WTC11 (cell line): ENCODE measurements at regions not wholly inside any gene's neighbourhood (a gene's known extent, or its start where the extent isn't known, plus 50 kb on each side); places are given as distances from the start of the nearest gene placed in this dataset.

Experiments
- ATAC-seq: fragments of 200-7000 bp; cut with Tn5 transposase; 2 replicates; pipeline ENCODE4 v1.10.0; 2021; ENCODE audit warnings: mild to moderate bottlenecking, moderate library complexity
- CTCF ChIA-PET: fragments of 300-600 bp; sonication (Branson Sonifier 250); formaldehyde crosslinking; loops from one replicate; lab custom pipeline; 2021; ENCODE audit warnings: antibody characterized with exemption; lab: Charles Lee
- POLR2A ChIA-PET: fragments of 350-600 bp; sonication (Branson Sonifier 250); formaldehyde crosslinking; loops from one replicate; lab custom pipeline; 2021; ENCODE audit warnings: antibody characterized with exemption; lab: Charles Lee
- DNase-seq: peaks from one replicate; pipeline ENCODE4 v3.0.0; 2021; ENCODE audit warnings: low spot score
- H3K27ac Mint-ChIP-seq: 2 replicates; pipeline ENCODE4 v1.8.0; 2021; ENCODE audit warnings: mixed read lengths
- H3K27me3 Mint-ChIP-seq: 2 replicates; pipeline ENCODE4 v1.8.0; 2021; ENCODE audit warnings: low read depth, mild to moderate bottlenecking, moderate library complexity, mixed read lengths
- H3K36me3 Mint-ChIP-seq: 2 replicates; pipeline ENCODE4 v1.8.0; 2021; ENCODE audit warnings: mixed read lengths
- H3K4me1 Mint-ChIP-seq: 2 replicates; pipeline ENCODE4 v1.8.0; 2022; ENCODE audit warnings: mixed read lengths
- H3K4me3 Mint-ChIP-seq: 2 replicates; pipeline ENCODE4 v1.8.0; 2021; ENCODE audit warnings: mild to moderate bottlenecking, moderate library complexity, mixed read lengths
- H3K9me3 Mint-ChIP-seq: 2 replicates; pipeline ENCODE4 v1.8.0; 2021; ENCODE audit warnings: mixed read lengths
- CREB1 ChIP-seq: sonication (generic); formaldehyde crosslinking; IDR thresholded peaks from 2 replicates; pipeline ENCODE4 v1.8.0; 2023; ENCODE audit warnings: mild to moderate bottlenecking, missing genetic modification reagents
- EMX1 ChIP-seq: fragments of 250-450 bp; sonication (Bioruptor Pico); IDR thresholded peaks from 2 replicates; pipeline ENCODE4 v1.8.0; 2021; ENCODE audit warnings: mild to moderate bottlenecking
- FOXJ3 ChIP-seq: sonication (generic); formaldehyde crosslinking; IDR thresholded peaks from 2 replicates; pipeline ENCODE4 v1.9.0; 2021; ENCODE audit warnings: missing genetic modification reagents, mild to moderate bottlenecking, borderline replicate concordance
- JAZF1 ChIP-seq: fragments of 250-450 bp; sonication (Bioruptor Pico); IDR thresholded peaks from 2 replicates; pipeline ENCODE4 v1.9.0; 2021; ENCODE audit warnings: moderate library complexity, mild to moderate bottlenecking, inconsistent platforms
- MYBL2 ChIP-seq: sonication (generic); formaldehyde crosslinking; IDR thresholded peaks from 2 replicates; pipeline ENCODE4 v1.8.1; 2023; ENCODE audit warnings: mild to moderate bottlenecking, moderate library complexity, missing genetic modification reagents
- NFYB ChIP-seq: sonication (generic); formaldehyde crosslinking; conservative IDR thresholded peaks from 2 replicates; pipeline ENCODE4 v1.8.0; 2022; ENCODE audit warnings: low read depth, missing genetic modification reagents
- TP53 ChIP-seq: sonication (generic); formaldehyde crosslinking; IDR thresholded peaks from 2 replicates; pipeline ENCODE4 v1.8.1; 2023; ENCODE audit warnings: mild to moderate bottlenecking, missing genetic modification reagents
- ZNF121 ChIP-seq: sonication (generic); formaldehyde crosslinking; IDR thresholded peaks from 2 replicates; pipeline ENCODE4 v1.8.0; 2023; ENCODE audit warnings: missing genetic modification reagents
- ZNF219 ChIP-seq: sonication (generic); formaldehyde crosslinking; IDR thresholded peaks from 2 replicates; pipeline ENCODE4 v1.8.0; 2023; ENCODE audit warnings: missing genetic modification reagents, mild to moderate bottlenecking, borderline replicate concordance
- ZNF416 ChIP-seq: fragments of 250-450 bp; sonication (Bioruptor Pico); IDR thresholded peaks from 2 replicates; pipeline ENCODE4 v1.9.0; 2021; ENCODE audit warnings: mild to moderate bottlenecking, inconsistent platforms
- TF ChIP-seq, protein P1 (sequence below): sonication (generic); formaldehyde crosslinking; IDR thresholded peaks from 2 replicates; pipeline ENCODE4 v1.8.1; 2022; ENCODE audit warnings: mild to moderate bottlenecking, moderate library complexity, missing genetic modification reagents
- TF ChIP-seq, protein P2 (sequence below): sonication (generic); formaldehyde crosslinking; conservative IDR thresholded peaks from 2 replicates; pipeline ENCODE4 v1.8.1; 2022; ENCODE audit warnings: mild to moderate bottlenecking, missing genetic modification reagents
- TF ChIP-seq, protein P3 (sequence below): fragments of 250-450 bp; sonication (Bioruptor Pico); conservative IDR thresholded peaks from 2 replicates; pipeline ENCODE4 v1.9.0; 2021; ENCODE audit warnings: mild to moderate bottlenecking
- TF ChIP-seq, protein P4 (sequence below): fragments of 250-450 bp; sonication (Bioruptor Pico); IDR thresholded peaks from 2 replicates; pipeline ENCODE4 v1.9.0; 2021; ENCODE audit warnings: mild to moderate bottlenecking, borderline replicate concordance
- TF ChIP-seq, protein P5 (sequence below): sonication (generic); formaldehyde crosslinking; IDR thresholded peaks from 2 replicates; pipeline ENCODE4 v1.8.1; 2022; ENCODE audit warnings: missing genetic modification reagents, borderline replicate concordance
- TF ChIP-seq, protein P6 (sequence below): sonication (generic); formaldehyde crosslinking; IDR thresholded peaks from 2 replicates; pipeline ENCODE4 v1.8.0; 2022; ENCODE audit warnings: mild to moderate bottlenecking, missing genetic modification reagents
- TF ChIP-seq, protein P7 (sequence below): sonication (generic); formaldehyde crosslinking; IDR thresholded peaks from 2 replicates; pipeline ENCODE4 v1.8.0; 2023; ENCODE audit warnings: missing genetic modification reagents
- TF ChIP-seq, protein P8 (sequence below): sonication (generic); formaldehyde crosslinking; IDR thresholded peaks from 2 replicates; pipeline ENCODE4 v1.8.1; 2023; ENCODE audit warnings: mild to moderate bottlenecking, missing genetic modification reagents
- TF ChIP-seq, protein P9 (sequence below): sonication (generic); formaldehyde crosslinking; IDR thresholded peaks from 2 replicates; pipeline ENCODE4 v1.8.1; 2022; ENCODE audit warnings: low read depth, missing genetic modification reagents, borderline replicate concordance

DNA sequence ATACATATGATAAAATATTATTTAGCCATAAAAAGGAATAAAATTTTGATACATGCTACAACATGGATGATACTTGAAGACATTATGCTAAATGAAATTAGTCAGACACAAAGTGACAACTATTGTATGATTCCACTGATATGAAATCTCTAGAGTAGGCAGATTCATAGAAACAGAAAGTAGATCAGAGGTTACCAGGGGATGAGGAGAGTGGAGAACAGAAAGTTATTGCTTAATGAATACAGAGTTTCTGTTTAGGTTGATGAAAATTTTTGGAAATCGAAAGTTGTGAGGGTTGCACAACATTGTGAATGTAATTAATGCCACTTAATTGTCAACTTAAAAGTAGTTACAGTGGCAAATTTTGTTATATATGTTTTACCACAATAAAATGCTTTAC, 315.7 kb upstream of the USP25 start (continued):
- TF ChIP-seq, protein P1, sequence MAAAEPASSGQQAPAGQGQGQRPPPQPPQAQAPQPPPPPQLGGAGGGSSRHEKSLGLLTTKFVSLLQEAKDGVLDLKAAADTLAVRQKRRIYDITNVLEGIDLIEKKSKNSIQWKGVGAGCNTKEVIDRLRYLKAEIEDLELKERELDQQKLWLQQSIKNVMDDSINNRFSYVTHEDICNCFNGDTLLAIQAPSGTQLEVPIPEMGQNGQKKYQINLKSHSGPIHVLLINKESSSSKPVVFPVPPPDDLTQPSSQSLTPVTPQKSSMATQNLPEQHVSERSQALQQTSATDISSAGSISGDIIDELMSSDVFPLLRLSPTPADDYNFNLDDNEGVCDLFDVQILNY (CRISPR knock-in tag): no peak
- TF ChIP-seq EMX1 (CRISPR knock-in tag): no peak
- TF ChIP-seq, protein P2, sequence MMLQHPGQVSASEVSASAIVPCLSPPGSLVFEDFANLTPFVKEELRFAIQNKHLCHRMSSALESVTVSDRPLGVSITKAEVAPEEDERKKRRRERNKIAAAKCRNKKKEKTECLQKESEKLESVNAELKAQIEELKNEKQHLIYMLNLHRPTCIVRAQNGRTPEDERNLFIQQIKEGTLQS: no peak
- no peak for TF ChIP-seq ZNF121 (CRISPR knock-in tag)
- no peak for TF ChIP-seq NFYB (CRISPR knock-in tag)
- TF ChIP-seq, protein P3, sequence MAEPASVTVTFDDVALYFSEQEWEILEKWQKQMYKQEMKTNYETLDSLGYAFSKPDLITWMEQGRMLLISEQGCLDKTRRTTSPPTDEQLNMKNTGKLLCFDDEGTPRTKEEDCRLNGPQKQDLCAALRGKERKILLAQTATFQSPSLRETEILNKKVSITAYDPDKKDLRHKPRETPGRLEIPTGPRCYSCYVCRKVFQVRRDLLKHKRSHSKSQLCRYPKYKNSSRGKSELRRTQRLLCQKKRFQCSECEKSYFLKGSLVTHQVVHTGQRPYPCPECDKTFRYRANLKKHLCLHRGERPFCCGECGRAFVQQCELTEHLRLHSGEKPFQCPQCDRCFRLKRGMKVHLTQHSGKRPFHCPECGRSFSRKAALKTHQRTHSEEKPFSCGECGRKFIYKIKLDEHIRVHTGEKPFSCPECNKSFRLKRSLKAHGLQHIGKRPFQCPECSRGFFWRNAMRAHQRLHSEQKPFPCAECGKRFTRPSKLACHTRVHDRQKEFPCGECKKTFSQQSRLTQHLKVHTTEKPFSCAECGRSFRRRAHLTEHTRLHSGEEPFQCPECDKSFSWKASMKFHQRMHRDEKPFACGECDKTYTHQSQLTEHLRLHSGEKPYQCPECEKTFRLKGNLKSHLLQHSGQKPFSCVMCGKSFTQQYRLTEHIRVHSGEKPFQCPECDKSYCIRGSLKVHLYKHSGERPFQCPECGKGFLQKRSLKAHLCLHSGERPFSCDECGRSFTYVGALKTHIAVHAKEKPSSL: no peak
- TF ChIP-seq JAZF1 (CRISPR knock-in tag): no peak

DNA sequence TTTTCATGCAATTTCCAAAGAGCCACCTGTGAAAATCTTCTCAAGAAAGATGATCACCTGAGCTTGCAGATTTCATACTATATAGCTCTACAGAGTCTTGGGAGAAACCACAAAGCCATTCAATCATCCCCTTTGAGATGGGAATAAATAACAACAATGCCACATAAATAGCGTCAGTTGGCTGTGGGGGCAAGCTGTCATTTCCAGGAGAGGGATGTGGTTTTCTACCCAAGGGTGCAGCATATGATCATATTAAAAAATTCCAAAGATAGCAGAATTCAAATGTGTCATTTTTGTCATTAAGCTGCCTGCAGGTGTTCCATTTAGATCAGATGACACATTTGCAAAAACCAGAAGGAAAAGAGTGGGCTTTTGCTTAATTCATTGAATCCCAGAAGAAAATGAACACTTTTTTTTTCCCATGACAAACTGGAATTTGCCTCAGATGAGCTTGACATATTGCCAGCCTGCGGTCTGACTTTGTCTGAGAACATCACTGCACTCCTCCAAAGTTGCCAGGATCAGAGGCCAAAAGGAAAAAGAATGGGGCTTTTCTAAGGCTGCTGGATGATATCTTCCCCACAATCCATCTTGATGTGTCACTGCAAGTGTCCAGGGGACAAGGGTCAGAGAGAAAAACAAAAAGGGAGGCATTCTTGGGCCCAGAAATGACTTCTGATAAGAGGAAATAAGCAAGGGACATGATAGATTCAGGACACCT, 314.1 kb upstream of the USP25 start:
- CTCF ChIA-PET: no interaction called here
- POLR2A ChIA-PET: no interaction called here
- no peak for ATAC-seq
- no peak overlapping the region for H3K27ac Mint-ChIP-seq
- peaks cover 18% of the 10 kb centered on the region for H3K9me3 Mint-ChIP-seq
- H3K27me3 Mint-ChIP-seq: no peaks in the 10 kb centered on the region; the same call in 1 of the 2 replicates
- H3K4me1 Mint-ChIP-seq: peaks cover 15% of the 10 kb centered on the region
- H3K4me3 Mint-ChIP-seq: no peak overlapping the region
- peaks cover 5% of the 10 kb centered on the region; the same call in 1 of the 2 replicates for H3K36me3 Mint-ChIP-seq
- no peak for DNase-seq
- no peak for TF ChIP-seq CREB1 (CRISPR knock-in tag)
- TF ChIP-seq, protein P4, sequence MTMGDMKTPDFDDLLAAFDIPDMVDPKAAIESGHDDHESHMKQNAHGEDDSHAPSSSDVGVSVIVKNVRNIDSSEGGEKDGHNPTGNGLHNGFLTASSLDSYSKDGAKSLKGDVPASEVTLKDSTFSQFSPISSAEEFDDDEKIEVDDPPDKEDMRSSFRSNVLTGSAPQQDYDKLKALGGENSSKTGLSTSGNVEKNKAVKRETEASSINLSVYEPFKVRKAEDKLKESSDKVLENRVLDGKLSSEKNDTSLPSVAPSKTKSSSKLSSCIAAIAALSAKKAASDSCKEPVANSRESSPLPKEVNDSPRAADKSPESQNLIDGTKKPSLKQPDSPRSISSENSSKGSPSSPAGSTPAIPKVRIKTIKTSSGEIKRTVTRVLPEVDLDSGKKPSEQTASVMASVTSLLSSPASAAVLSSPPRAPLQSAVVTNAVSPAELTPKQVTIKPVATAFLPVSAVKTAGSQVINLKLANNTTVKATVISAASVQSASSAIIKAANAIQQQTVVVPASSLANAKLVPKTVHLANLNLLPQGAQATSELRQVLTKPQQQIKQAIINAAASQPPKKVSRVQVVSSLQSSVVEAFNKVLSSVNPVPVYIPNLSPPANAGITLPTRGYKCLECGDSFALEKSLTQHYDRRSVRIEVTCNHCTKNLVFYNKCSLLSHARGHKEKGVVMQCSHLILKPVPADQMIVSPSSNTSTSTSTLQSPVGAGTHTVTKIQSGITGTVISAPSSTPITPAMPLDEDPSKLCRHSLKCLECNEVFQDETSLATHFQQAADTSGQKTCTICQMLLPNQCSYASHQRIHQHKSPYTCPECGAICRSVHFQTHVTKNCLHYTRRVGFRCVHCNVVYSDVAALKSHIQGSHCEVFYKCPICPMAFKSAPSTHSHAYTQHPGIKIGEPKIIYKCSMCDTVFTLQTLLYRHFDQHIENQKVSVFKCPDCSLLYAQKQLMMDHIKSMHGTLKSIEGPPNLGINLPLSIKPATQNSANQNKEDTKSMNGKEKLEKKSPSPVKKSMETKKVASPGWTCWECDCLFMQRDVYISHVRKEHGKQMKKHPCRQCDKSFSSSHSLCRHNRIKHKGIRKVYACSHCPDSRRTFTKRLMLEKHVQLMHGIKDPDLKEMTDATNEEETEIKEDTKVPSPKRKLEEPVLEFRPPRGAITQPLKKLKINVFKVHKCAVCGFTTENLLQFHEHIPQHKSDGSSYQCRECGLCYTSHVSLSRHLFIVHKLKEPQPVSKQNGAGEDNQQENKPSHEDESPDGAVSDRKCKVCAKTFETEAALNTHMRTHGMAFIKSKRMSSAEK (CRISPR knock-in tag): no peak
- no peak for TF ChIP-seq EMX1 (CRISPR knock-in tag)
- no peak for TF ChIP-seq ZNF219 (CRISPR knock-in tag)
- no peak for TF ChIP-seq FOXJ3 (CRISPR knock-in tag)
- TF ChIP-seq, protein P5, sequence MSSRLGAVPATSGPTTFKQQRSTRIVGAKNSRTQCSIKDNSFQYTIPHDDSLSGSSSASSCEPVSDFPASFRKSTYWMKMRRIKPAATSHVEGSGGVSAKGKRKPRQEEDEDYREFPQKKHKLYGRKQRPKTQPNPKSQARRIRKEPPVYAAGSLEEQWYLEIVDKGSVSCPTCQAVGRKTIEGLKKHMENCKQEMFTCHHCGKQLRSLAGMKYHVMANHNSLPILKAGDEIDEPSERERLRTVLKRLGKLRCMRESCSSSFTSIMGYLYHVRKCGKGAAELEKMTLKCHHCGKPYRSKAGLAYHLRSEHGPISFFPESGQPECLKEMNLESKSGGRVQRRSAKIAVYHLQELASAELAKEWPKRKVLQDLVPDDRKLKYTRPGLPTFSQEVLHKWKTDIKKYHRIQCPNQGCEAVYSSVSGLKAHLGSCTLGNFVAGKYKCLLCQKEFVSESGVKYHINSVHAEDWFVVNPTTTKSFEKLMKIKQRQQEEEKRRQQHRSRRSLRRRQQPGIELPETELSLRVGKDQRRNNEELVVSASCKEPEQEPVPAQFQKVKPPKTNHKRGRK (CRISPR knock-in tag): no peak
- no peak for TF ChIP-seq TP53 (CRISPR knock-in tag)
- no peak for TF ChIP-seq MYBL2
- TF ChIP-seq, protein P6, sequence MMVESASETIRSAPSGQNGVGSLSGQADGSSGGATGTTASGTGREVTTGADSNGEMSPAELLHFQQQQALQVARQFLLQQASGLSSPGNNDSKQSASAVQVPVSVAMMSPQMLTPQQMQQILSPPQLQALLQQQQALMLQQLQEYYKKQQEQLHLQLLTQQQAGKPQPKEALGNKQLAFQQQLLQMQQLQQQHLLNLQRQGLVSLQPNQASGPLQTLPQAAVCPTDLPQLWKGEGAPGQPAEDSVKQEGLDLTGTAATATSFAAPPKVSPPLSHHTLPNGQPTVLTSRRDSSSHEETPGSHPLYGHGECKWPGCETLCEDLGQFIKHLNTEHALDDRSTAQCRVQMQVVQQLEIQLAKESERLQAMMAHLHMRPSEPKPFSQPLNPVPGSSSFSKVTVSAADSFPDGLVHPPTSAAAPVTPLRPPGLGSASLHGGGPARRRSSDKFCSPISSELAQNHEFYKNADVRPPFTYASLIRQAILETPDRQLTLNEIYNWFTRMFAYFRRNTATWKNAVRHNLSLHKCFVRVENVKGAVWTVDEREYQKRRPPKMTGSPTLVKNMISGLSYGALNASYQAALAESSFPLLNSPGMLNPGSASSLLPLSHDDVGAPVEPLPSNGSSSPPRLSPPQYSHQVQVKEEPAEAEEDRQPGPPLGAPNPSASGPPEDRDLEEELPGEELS (CRISPR knock-in tag): no peak
- TF ChIP-seq, protein P7, sequence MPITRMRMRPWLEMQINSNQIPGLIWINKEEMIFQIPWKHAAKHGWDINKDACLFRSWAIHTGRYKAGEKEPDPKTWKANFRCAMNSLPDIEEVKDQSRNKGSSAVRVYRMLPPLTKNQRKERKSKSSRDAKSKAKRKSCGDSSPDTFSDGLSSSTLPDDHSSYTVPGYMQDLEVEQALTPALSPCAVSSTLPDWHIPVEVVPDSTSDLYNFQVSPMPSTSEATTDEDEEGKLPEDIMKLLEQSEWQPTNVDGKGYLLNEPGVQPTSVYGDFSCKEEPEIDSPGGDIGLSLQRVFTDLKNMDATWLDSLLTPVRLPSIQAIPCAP (CRISPR knock-in tag): no peak
- TF ChIP-seq ZNF416: no peak
- TF ChIP-seq JAZF1 (CRISPR knock-in tag): no peak
- TF ChIP-seq, protein P8, sequence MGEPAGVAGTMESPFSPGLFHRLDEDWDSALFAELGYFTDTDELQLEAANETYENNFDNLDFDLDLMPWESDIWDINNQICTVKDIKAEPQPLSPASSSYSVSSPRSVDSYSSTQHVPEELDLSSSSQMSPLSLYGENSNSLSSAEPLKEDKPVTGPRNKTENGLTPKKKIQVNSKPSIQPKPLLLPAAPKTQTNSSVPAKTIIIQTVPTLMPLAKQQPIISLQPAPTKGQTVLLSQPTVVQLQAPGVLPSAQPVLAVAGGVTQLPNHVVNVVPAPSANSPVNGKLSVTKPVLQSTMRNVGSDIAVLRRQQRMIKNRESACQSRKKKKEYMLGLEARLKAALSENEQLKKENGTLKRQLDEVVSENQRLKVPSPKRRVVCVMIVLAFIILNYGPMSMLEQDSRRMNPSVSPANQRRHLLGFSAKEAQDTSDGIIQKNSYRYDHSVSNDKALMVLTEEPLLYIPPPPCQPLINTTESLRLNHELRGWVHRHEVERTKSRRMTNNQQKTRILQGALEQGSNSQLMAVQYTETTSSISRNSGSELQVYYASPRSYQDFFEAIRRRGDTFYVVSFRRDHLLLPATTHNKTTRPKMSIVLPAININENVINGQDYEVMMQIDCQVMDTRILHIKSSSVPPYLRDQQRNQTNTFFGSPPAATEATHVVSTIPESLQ (CRISPR knock-in tag): no peak
- TF ChIP-seq, protein P9, sequence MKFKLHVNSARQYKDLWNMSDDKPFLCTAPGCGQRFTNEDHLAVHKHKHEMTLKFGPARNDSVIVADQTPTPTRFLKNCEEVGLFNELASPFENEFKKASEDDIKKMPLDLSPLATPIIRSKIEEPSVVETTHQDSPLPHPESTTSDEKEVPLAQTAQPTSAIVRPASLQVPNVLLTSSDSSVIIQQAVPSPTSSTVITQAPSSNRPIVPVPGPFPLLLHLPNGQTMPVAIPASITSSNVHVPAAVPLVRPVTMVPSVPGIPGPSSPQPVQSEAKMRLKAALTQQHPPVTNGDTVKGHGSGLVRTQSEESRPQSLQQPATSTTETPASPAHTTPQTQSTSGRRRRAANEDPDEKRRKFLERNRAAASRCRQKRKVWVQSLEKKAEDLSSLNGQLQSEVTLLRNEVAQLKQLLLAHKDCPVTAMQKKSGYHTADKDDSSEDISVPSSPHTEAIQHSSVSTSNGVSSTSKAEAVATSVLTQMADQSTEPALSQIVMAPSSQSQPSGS: no peak
